Neutrophil (primary cell): ENCODE measurements at regions not wholly inside any gene's neighbourhood (a gene's known extent, or its start where the extent isn't known, plus 50 kb on each side); places are given as distances from the start of the nearest gene placed in this dataset.

Experiments used
- H3K27ac ChIP-seq: fragments of 200-600 bp; sonication (generic); 2 replicates; pipeline ENCODE4 v1.5.1; 2016; ENCODE audit warnings: mild to moderate bottlenecking, moderate library complexity
- H3K27me3 ChIP-seq: fragments of 200-600 bp; sonication (generic); 2 replicates; pipeline ENCODE4 v1.6.0; 2016; ENCODE audit warnings: mild to moderate bottlenecking
- H3K36me3 ChIP-seq: fragments of 200-600 bp; sonication (generic); 2 replicates; pipeline ENCODE4 v1.5.1; 2017
- H3K4me1 ChIP-seq, 2 experiments: fragments of 200-600 bp in 1 of 2; sonication (generic) in 1 of 2; 1 replicate in 1 of 2; 2 replicates in 1 of 2; pipeline versions ENCODE4 v1.5.1 to v1.6.1; 2013 to 2016; ENCODE audit warnings: low read depth in 1 of 2, low read length in 1 of 2, mild to moderate bottlenecking in 1 of 2, moderate library complexity in 1 of 2; ENCODE audit not compliant: control insufficient read depth in 1 of 2, insufficient read depth in 1 of 2
- H3K4me3 ChIP-seq, 2 experiments: fragments of 200-600 bp in 1 of 2; sonication (generic) in 1 of 2; 1 replicate in 1 of 2; 2 replicates in 1 of 2; pipeline ENCODE4 v1.5.1; 2013 to 2016; ENCODE audit warnings: low read depth in 1 of 2, low read length in 1 of 2, mild to moderate bottlenecking in 1 of 2, moderate library complexity in 1 of 2
- H3K9me3 ChIP-seq: fragments of 200-600 bp; sonication (generic); 2 replicates; pipeline ENCODE4 v1.5.1; 2016
- CTCF ChIP-seq: fragments of 200-600 bp; sonication (generic); IDR thresholded peaks from 2 replicates; pipeline ENCODE4 v1.5.1; 2016; ENCODE audit warnings: antibody characterized with exemption

DNA sequence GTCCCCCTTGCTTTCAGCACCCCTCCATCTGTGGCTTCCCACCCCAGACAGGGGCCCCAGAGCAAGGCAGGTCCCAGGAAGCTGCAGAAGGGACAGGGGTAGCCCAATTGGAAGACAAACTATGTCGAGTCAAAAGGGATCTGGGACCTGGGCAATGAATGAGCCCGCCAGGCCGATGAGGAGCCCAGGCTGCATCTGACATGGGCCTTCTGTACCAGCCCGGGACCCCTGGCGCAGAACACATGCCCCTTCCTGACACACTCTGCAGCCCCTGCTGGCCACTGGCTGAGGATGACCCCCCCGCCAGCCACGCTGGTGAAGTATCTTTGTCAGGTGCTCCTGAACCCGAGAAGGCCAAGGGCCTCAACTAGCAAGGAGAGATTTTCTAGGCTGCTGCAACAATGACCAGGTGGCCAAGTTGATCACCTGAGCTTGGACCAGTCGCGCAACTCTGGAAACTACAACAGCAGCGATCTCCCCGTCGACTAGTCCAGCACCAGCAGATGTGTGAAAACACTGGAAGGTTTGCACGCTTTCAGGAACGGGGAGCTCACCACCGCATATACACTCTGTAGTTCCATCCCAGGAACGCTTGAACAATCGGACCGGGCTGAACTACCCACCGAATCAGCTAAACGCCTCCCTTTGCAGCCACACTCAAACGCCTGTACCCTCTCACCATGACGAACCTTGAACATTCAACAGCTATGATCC, 119.0 kb downstream of the NCOR2 start:
- peaks cover 15 to 17% of the 10 kb centered on the region in 2 experiments for H3K4me1 ChIP-seq
- H3K27me3 ChIP-seq = no peaks in the 10 kb centered on the region
- no peaks in the 10 kb centered on the region for H3K9me3 ChIP-seq
- TF ChIP-seq CTCF = no peak
- H3K36me3 ChIP-seq = peaks cover 13% of the 10 kb centered on the region
- H3K4me3 ChIP-seq = no peak overlapping the region
- H3K27ac ChIP-seq = no peak overlapping the region

DNA sequence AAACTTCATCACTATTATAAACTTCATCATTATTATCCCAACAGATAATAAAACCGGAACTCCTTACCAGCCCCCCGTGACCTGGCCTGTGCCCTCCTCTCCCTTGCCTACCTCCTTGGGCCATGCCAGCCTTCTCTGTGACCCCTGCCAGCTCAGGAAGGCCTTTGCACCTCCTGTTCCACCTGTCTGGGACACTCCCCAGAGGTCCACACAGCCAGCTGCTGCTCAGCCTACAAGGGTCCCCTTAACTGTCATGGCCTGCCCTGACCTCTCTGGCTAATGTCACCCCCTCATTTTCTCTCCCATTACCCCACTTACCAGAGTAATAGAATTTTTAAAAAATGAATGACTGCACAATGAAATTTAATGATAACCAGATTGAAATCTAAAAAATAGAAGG, 121.0 kb downstream of the NCOR2 start:
- no peak overlapping the region for H3K27ac ChIP-seq
- H3K4me1 ChIP-seq = peaks cover 0 to 7% of the 10 kb centered on the region in 2 experiments
- no peak overlapping the region for H3K4me3 ChIP-seq
- H3K36me3 ChIP-seq = peaks cover 13% of the 10 kb centered on the region
- H3K27me3 ChIP-seq = no peaks in the 10 kb centered on the region
- TF ChIP-seq CTCF = no peak
- H3K9me3 ChIP-seq = no peaks in the 10 kb centered on the region

DNA sequence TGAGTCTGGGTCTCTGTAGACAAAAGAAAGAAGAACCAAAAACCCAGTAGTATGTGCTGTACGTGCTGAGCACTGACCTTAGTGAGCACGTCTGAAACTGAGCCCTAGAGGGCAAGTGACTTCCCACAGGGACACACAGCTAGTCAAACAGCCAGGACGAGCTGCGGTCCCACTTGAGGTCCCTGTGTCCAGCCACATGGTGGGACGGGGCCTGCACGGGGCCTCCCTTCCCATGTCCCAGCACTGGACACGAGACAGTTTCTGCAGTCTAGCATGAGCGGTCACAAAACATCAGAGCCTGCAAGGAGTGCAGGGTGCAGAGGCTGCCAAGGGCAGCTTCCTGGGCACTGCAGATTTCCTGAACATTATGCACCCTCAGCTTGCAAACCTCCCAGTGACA, 121.6 kb downstream of the NCOR2 start:
- no peak for TF ChIP-seq CTCF
- H3K4me3 ChIP-seq = no peak overlapping the region
- no peaks in the 10 kb centered on the region for H3K9me3 ChIP-seq
- H3K27me3 ChIP-seq = no peaks in the 10 kb centered on the region
- no peak overlapping the region for H3K27ac ChIP-seq
- peaks cover 13% of the 10 kb centered on the region for H3K36me3 ChIP-seq
- H3K4me1 ChIP-seq = peaks cover 0 to 7% of the 10 kb centered on the region in 2 experiments

- H3K36me3 ChIP-seq = peaks cover 13% of the 10 kb centered on the region
- H3K4me3 ChIP-seq = no peak overlapping the region
- TF ChIP-seq CTCF = no peak
- no peaks in the 10 kb centered on the region for H3K27me3 ChIP-seq
- H3K9me3 ChIP-seq = no peaks in the 10 kb centered on the region
- H3K27ac ChIP-seq = no peak overlapping the region
- H3K4me1 ChIP-seq = peaks cover 0 to 7% of the 10 kb centered on the region in 2 experiments
These were observed 122.2 kb downstream of the NCOR2 start for GRCh38 chr12:124445121-124445718.

DNA sequence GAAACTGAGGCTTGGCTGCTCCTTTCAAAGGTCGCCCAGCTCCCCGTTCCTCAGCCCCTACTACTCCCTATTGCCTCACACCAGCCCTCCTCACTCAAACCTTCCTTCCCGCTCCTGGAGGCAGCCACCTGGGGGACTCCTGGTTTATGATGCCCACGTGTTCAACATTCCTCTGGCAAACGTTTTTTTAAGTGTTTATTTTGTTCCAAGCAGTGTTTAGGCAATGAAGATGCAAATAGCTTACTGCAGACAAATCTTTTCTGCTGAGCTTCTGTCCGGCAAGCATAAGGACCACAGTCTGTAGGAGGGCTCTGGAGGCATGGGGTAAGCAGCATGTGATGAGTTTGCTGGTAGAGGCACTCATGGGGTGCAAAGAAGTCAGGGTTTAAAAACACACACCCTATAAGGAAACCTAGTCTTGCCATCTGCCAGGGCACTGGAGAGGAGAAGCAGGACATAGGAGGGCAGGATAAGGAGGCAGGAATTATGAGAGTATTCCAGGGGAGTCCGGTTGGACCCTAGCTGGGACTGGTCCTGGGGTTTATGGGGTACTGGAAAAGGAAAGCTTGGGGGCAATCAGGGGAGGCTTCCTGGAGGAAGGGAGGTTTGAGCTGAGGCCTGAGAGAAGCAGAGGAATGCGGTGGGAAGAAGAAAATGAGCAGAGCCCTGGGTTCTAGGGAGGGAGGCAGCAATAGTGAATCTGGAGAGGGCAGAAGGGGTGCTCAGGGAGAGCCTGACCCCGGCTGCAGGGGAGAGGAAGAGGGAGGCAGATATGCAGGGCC, 123.3 kb downstream of the NCOR2 start:
- H3K9me3 ChIP-seq = no peaks in the 10 kb centered on the region
- TF ChIP-seq CTCF = no peak
- no peak overlapping the region for H3K27ac ChIP-seq
- no peaks in the 10 kb centered on the region for H3K27me3 ChIP-seq
- peaks cover 0 to 7% of the 10 kb centered on the region in 2 experiments for H3K4me1 ChIP-seq
- H3K4me3 ChIP-seq = no peak overlapping the region
- peaks cover 13% of the 10 kb centered on the region for H3K36me3 ChIP-seq
